ENCODE measurements at regions not wholly inside any gene's neighbourhood (a gene's known extent, or its start where the extent isn't known, plus 50 kb on each side); places are given as distances from the start of the nearest gene placed in this dataset.
"Not testable (repeated sequence)": the region's sequence is repeated elsewhere in the genome, so short reads cannot be mapped to it uniquely, and the experiment has no call there.

- 66% methylated on average over 7 of the region's 7 CpGs; no CpG with 5 or more reads in 1 of the 2 experiments for WGBS, 2 experiments (ENCODE audit: extremely low coverage in 1 of 2, insufficient coverage in 1 of 2, insufficient read length in 1 of 2, insufficient replicate concordance in 2 of 2, low coverage in 1 of 2, low lambda C conversion rate in 2 of 2, missing lambda C conversion rate in 1 of 2)
- H2BK20ac ChIP-seq (ENCODE audit: low read length); H3K27me3 ChIP-seq (replicated peaks in 1 of 4; ENCODE audit: control insufficient read depth in 3 of 4, extremely low read depth in 1 of 4, insufficient read depth in 3 of 4, low read length in 3 of 4); H3K14ac ChIP-seq (ENCODE audit: insufficient read length); H2BK120ac ChIP-seq (replicated peaks; ENCODE audit: low read depth, low read length); H3K4me2 ChIP-seq (ENCODE audit: insufficient read depth in 1 of 2, low read depth in 2 of 2, low read length in 2 of 2); FAIRE-seq; H4K5ac ChIP-seq (ENCODE audit: insufficient read length, low read depth, low read length); H3K56ac ChIP-seq (replicated peaks; ENCODE audit: insufficient read length, low read depth, low read length); H3K23ac ChIP-seq (ENCODE audit: insufficient read length); H3K36me3 ChIP-seq (ENCODE audit: control insufficient read depth in 2 of 4, insufficient read depth in 4 of 4, low read length in 3 of 4); H3K18ac ChIP-seq (ENCODE audit: extremely low read depth, low read length); H3K79me2 ChIP-seq (ENCODE audit: control insufficient read depth in 1 of 2, insufficient read depth in 2 of 2, low read length in 2 of 2); H3K4ac ChIP-seq (replicated peaks; ENCODE audit: insufficient read length, low read depth, low read length); H3K23me2 ChIP-seq (ENCODE audit: low read depth, low read length); H4K20me1 ChIP-seq (replicated peaks in 1 of 2; ENCODE audit: control insufficient read depth in 1 of 2, insufficient read depth in 2 of 2, low read length in 2 of 2); H2BK12ac ChIP-seq (ENCODE audit: low read depth, low read length); H2BK5ac ChIP-seq (ENCODE audit: low read depth, low read length); POLR2A ChIA-PET (ENCODE audit: partially characterized antibody); H3K4me3 ChIP-seq (ENCODE audit: extremely low read depth in 1 of 4, insufficient read depth in 2 of 4, low read depth in 3 of 4, low read length in 4 of 4); H2AFZ ChIP-seq (ENCODE audit: low read length); H3K4me1 ChIP-seq (replicated peaks in 1 of 4; ENCODE audit: control insufficient read depth in 3 of 4, insufficient read depth in 4 of 4, low read length in 3 of 4); H4K8ac ChIP-seq (ENCODE audit: extremely low read depth, insufficient read depth, low read length); H2AK5ac ChIP-seq (ENCODE audit: low read depth, low read length); H3K27ac ChIP-seq (ENCODE audit: low read depth, low read length); H3K79me1 ChIP-seq (ENCODE audit: low read depth, low read length); H3K9ac ChIP-seq (replicated peaks in 1 of 4; ENCODE audit: extremely low read depth in 1 of 4, low read depth in 3 of 4, low read length in 3 of 4); H2BK15ac ChIP-seq (ENCODE audit: low read length); H4K91ac ChIP-seq (replicated peaks; ENCODE audit: insufficient read length, low read length); DNase-seq (ENCODE audit: low read depth in 1 of 2, low spot score in 2 of 2): not testable (repeated sequence)
- peaks cover 69 to 84% of the 10 kb centered on the region in 2 experiments for H3K9me3 ChIP-seq (ENCODE audit: insufficient read depth in 2 of 2, low read depth in 1 of 2, low read length in 1 of 2)
- CTCF ChIA-PET (ENCODE audit: partially characterized antibody), result interaction anchor here (0.6 kb wide), 1 partner anchor 8 kb away, joined by 3 read pairs; no protein-coding TSS in a partner anchor
These were observed 1517.2 kb upstream of the TPTE start for GRCh38 chr21:9003909-9004814.

All from H1 (cell line).